ENCODE measurements at regions not wholly inside any gene's neighbourhood (a gene's known extent, or its start where the extent isn't known, plus 50 kb on each side); places are given as distances from the start of the nearest gene placed in this dataset.

DNA sequence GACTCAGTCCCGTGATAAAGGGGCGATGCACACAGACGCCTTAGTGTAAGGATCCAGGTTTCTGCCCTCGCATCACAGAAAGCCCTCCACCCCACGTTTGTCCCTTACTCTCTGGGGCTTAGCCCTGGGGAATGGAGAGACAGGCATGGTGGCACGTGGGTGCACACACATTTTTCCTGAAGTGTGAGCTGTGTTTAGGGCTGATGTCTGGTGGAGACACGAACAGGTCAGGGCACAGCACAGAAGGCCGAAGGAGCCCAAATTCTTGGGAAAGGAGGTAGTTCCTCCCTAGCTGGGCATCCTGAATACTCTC, 84.3 kb upstream of the DHRSX start:
- peaks cover 5% of the 10 kb centered on the region; the same call in 1 of the 2 replicates for H3K27me3 ChIP-seq (ENCODE audit: control insufficient read depth, insufficient read depth, low read length)
- H3K4me3 ChIP-seq (ENCODE audit: low read depth in 2 of 2, low read length in 2 of 2) = no peak overlapping the region
- ChIA-PET POLR2A (no interaction called here), CTCF (no interaction called here)
- no peaks in the 10 kb centered on the region for H3K36me3 ChIP-seq (ENCODE audit: control insufficient read depth, insufficient read depth, low read length)
- H3K27ac ChIP-seq (ENCODE audit: low read length) = no peak overlapping the region
- in situ Hi-C loops (cut with HindIII; ENCODE audit: low pct_unique_long_range_greater_than_20kb, low sequenced_read_pairs) (no loop called here), intact Hi-C loops (cut with micrococcal nuclease; ENCODE audit: unreplicated experiment) (no loop called here)
- no peak for TF ChIP-seq TCF7L2 (IDR thresholded peaks at IDR 0.05; ENCODE audit: low read depth, low read length)
- no peak for TF ChIP-seq SIN3A (IDR thresholded peaks at IDR 0.05; ENCODE audit: borderline replicate concordance, insufficient read depth, low read depth, low read length)
- TF ChIP-seq POLR2AphosphoS5 (IDR thresholded peaks at IDR 0.05; ENCODE audit: low read depth, low read length) = no peak
- TF ChIP-seq, protein P1, sequence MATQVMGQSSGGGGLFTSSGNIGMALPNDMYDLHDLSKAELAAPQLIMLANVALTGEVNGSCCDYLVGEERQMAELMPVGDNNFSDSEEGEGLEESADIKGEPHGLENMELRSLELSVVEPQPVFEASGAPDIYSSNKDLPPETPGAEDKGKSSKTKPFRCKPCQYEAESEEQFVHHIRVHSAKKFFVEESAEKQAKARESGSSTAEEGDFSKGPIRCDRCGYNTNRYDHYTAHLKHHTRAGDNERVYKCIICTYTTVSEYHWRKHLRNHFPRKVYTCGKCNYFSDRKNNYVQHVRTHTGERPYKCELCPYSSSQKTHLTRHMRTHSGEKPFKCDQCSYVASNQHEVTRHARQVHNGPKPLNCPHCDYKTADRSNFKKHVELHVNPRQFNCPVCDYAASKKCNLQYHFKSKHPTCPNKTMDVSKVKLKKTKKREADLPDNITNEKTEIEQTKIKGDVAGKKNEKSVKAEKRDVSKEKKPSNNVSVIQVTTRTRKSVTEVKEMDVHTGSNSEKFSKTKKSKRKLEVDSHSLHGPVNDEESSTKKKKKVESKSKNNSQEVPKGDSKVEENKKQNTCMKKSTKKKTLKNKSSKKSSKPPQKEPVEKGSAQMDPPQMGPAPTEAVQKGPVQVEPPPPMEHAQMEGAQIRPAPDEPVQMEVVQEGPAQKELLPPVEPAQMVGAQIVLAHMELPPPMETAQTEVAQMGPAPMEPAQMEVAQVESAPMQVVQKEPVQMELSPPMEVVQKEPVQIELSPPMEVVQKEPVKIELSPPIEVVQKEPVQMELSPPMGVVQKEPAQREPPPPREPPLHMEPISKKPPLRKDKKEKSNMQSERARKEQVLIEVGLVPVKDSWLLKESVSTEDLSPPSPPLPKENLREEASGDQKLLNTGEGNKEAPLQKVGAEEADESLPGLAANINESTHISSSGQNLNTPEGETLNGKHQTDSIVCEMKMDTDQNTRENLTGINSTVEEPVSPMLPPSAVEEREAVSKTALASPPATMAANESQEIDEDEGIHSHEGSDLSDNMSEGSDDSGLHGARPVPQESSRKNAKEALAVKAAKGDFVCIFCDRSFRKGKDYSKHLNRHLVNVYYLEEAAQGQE (IDR thresholded peaks at IDR 0.05; ENCODE audit: insufficient read depth in 1 of 2, low read depth in 2 of 2, low read length in 1 of 2) = no peak
- TF ChIP-seq, protein P2, sequence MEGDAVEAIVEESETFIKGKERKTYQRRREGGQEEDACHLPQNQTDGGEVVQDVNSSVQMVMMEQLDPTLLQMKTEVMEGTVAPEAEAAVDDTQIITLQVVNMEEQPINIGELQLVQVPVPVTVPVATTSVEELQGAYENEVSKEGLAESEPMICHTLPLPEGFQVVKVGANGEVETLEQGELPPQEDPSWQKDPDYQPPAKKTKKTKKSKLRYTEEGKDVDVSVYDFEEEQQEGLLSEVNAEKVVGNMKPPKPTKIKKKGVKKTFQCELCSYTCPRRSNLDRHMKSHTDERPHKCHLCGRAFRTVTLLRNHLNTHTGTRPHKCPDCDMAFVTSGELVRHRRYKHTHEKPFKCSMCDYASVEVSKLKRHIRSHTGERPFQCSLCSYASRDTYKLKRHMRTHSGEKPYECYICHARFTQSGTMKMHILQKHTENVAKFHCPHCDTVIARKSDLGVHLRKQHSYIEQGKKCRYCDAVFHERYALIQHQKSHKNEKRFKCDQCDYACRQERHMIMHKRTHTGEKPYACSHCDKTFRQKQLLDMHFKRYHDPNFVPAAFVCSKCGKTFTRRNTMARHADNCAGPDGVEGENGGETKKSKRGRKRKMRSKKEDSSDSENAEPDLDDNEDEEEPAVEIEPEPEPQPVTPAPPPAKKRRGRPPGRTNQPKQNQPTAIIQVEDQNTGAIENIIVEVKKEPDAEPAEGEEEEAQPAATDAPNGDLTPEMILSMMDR (IDR thresholded peaks at IDR 0.05) = no peak
- no peaks in the 10 kb centered on the region for H3K4me1 ChIP-seq (ENCODE audit: control insufficient read depth, insufficient read depth, low read length)
- no TSS peak for BruUV-seq (replicated peaks)
- ATAC-seq (no peak), DNase-seq (ENCODE audit: low read depth, low spot score) (no peak)
- H3K9me3 ChIP-seq (ENCODE audit: control insufficient read depth, insufficient read depth, low read depth, low read length) = no peaks in the 10 kb centered on the region

DNA sequence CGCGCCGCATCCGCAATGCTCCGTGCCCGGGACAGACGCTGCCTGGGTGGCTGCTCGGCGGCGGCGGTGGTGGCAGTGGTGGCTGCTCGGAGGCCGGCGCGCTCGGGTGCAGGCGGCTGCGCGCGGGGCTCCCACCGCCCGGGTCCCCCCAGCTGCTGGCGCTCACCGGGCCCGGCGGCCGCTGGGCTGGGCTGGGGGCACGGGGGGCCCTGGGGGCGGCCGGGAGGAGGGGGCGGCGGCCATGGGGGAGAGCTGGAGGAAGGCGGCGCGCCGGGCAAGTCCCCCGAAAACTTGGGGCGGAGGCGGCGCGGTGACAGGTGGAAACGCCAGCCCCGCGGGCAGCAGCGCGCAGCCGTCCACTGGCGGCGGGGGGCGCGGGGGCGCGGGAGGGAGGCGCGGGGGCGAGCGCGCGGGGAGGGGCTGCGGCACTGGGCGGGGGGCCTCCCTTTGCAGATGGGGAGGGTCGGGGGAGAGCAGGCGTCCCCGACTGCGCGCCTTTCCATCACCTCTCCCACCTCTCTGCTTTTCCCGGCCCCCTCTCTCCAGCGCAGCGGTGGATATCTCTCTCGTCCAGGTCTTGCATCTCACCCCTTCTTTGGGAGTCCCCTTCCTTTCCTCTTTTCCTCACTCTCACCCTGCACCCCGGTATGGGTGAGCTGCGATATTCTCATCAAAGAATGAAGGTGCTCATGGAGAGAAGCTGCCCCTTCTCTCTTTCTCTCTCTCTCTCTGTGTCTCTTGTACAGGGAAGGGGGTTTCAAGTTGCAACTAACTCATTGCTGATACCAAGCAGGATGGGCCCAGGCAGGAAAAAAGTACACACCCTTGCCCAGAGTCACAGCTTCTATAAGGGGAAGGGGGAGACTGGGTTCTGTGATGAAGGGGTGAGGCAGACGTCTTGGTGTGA, 83.7 kb upstream of the DHRSX start:
- ChIA-PET CTCF (no interaction called here), POLR2A (no interaction called here)
- Histone ChIP-seq H3K4me3 (ENCODE audit: low read depth in 2 of 2, low read length in 2 of 2) (no peak overlapping the region), H3K27ac (ENCODE audit: low read length) (no peak overlapping the region), H3K36me3 (ENCODE audit: control insufficient read depth, insufficient read depth, low read length) (no peaks in the 10 kb centered on the region), H3K4me1 (ENCODE audit: control insufficient read depth, insufficient read depth, low read length) (no peaks in the 10 kb centered on the region), H3K27me3 (ENCODE audit: control insufficient read depth, insufficient read depth, low read length) (peaks cover 5% of the 10 kb centered on the region; the same call in 1 of the 2 replicates), H3K9me3 (ENCODE audit: control insufficient read depth, insufficient read depth, low read depth, low read length) (no peaks in the 10 kb centered on the region)
- ATAC-seq = no peak
- intact Hi-C loops (cut with micrococcal nuclease; ENCODE audit: unreplicated experiment) (no loop called here), in situ Hi-C loops (cut with HindIII; ENCODE audit: low pct_unique_long_range_greater_than_20kb, low sequenced_read_pairs) (no loop called here)
- TF ChIP-seq, protein P2 (IDR thresholded peaks at IDR 0.05) = no peak
- TF ChIP-seq TCF7L2 (IDR thresholded peaks at IDR 0.05; ENCODE audit: low read depth, low read length) = no peak
- TF ChIP-seq, protein P1 (IDR thresholded peaks at IDR 0.05; ENCODE audit: insufficient read depth in 1 of 2, low read depth in 2 of 2, low read length in 1 of 2) = no peak
- TF ChIP-seq POLR2AphosphoS5 (IDR thresholded peaks at IDR 0.05; ENCODE audit: low read depth, low read length) = no peak
- no peak for TF ChIP-seq SIN3A (IDR thresholded peaks at IDR 0.05; ENCODE audit: borderline replicate concordance, insufficient read depth, low read depth, low read length)
- BruUV-seq (replicated peaks) = no TSS peak
- no peak for DNase-seq (ENCODE audit: low read depth, low spot score)
